ENCODE measurements at regions not wholly inside any gene's neighbourhood (a gene's known extent, or its start where the extent isn't known, plus 50 kb on each side); places are given as distances from the start of the nearest gene placed in this dataset.
"Not testable (repeated sequence)": the region's sequence is repeated elsewhere in the genome, so short reads cannot be mapped to it uniquely, and the experiment has no call there.

GRCh38 chr7:142603870-142604448, 145.3 kb upstream of the PRSS1 start:
- no peak for DNase-seq

GRCh38 chr7:142602756-142603155, 146.5 kb upstream of the PRSS1 start:
- DNase-seq, result no peak

- DNase-seq, result no peak
These were observed 147.1 kb upstream of the PRSS1 start for GRCh38 chr7:142602183-142602582.

- no peak for DNase-seq
These were observed 151.0 kb upstream of the PRSS1 start for GRCh38 chr7:142598297-142598696.

GRCh38 chr7:142597547-142597946, 151.7 kb upstream of the PRSS1 start:
- no peak for DNase-seq

- DNase-seq, result no peak
These were observed 153.3 kb upstream of the PRSS1 start for GRCh38 chr7:142595816-142596516.

- DNase-seq, result no peak
These were observed 155.2 kb upstream of the PRSS1 start for GRCh38 chr7:142594078-142594477.

- DNase-seq, result no peak
These were observed 156.2 kb upstream of the PRSS1 start for GRCh38 chr7:142593106-142593505.

GRCh38 chr7:142592664-142593063, 156.6 kb upstream of the PRSS1 start:
- no peak for DNase-seq

- no peak for DNase-seq
These were observed 157.0 kb upstream of the PRSS1 start for GRCh38 chr7:142592231-142592630.

GRCh38 chr7:142590830-142591457, 158.3 kb upstream of the PRSS1 start:
- DNase-seq, result no peak

- no peak for DNase-seq
These were observed 159.2 kb upstream of the PRSS1 start for GRCh38 chr7:142590077-142590476.

GRCh38 chr7:142587578-142588191, 161.6 kb upstream of the PRSS1 start:
- no peak for DNase-seq

- no peak for DNase-seq
These were observed 162.7 kb upstream of the PRSS1 start for GRCh38 chr7:142586611-142587010.

GRCh38 chr7:142585425-142585824, 163.8 kb upstream of the PRSS1 start:
- no peak for DNase-seq

- DNase-seq, result no peak
These were observed 164.5 kb upstream of the PRSS1 start for GRCh38 chr7:142584765-142585164.

GRCh38 chr7:142583446-142583845, 165.8 kb upstream of the PRSS1 start:
- no peak for DNase-seq

GRCh38 chr7:142582351-142582750, 166.9 kb upstream of the PRSS1 start:
- DNase-seq, result no peak

- no peak for DNase-seq
These were observed 167.9 kb upstream of the PRSS1 start for GRCh38 chr7:142581341-142581740.

GRCh38 chr7:142579946-142580345, 169.3 kb upstream of the PRSS1 start:
- DNase-seq, result no peak

GRCh38 chr7:142575351-142575750, 173.9 kb upstream of the PRSS1 start:
- not testable (repeated sequence) for DNase-seq

- DNase-seq, result no peak
These were observed 177.7 kb upstream of the PRSS1 start for GRCh38 chr7:142571581-142571980.

- DNase-seq, result no peak
These were observed 179.4 kb upstream of the PRSS1 start for GRCh38 chr7:142569851-142570250.

All from occipital lobe (tissue), 1 donor.